GM18508 (cell line): ENCODE measurements at regions not wholly inside any gene's neighbourhood (a gene's known extent, or its start where the extent isn't known, plus 50 kb on each side); places are given as distances from the start of the nearest gene placed in this dataset.
"Not testable (repeated sequence)": the region's sequence is repeated elsewhere in the genome, so short reads cannot be mapped to it uniquely, and the experiment has no call there.

Experiments used
- ATAC-seq: cut with Tn5 transposase; IDR thresholded peaks from one replicate; pipeline ENCODE4 v1.9.1; 2021; ENCODE audit warnings: moderate number of reproducible peaks; ENCODE audit not compliant: insufficient read depth, unreplicated experiment

DNA sequence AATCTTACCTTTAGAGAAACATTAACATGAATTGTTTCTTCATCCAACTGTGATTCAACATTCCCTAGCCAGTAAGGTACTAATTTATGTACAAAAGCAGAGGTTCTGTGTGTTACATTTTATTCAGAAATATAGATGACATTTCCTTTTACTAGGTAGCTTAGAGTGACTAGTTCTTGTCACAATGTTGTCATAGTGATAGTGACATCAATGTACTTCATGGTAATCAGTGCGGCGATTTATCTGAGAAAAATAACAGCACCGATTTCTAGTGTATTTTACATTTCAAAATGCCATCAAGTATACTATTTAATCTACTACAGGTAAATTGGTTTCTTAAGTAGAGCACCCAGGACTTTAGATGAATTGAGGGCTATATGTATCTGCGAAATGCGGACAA lies 72.1 kb upstream of the DGKB start:
- no peak for ATAC-seq

DNA sequence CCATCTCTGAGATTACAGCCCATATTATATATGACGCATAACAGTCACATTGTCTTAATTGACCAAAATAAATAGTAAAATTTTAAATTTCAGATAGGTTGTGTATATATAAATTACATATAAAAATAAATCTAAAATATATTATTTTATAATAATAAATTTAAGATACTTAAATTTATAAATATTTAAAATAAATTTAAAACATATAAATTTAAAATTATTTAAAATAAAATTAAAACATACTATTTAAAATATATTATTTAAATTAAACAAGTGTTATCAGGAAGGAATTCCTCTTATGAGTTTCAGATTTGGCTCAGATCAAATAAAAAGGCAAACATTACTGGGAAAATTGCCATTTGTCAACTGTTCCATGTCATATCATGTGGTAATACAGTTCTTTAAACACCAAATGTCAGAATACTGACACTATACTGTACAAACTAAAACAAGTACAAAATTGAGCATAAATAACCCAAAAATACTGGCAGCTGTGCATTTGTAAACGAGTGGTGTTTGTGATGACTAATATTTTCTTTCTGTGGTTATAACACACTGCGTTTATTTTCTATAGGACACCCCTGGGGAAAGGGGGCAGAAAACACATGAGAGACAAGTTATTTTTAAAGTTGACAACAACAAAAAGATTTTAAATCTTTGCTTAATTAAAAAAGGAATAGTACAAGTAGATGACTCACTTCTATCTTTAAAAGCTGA lies 71.3 kb upstream of the DGKB start:
- no peak for ATAC-seq

DNA sequence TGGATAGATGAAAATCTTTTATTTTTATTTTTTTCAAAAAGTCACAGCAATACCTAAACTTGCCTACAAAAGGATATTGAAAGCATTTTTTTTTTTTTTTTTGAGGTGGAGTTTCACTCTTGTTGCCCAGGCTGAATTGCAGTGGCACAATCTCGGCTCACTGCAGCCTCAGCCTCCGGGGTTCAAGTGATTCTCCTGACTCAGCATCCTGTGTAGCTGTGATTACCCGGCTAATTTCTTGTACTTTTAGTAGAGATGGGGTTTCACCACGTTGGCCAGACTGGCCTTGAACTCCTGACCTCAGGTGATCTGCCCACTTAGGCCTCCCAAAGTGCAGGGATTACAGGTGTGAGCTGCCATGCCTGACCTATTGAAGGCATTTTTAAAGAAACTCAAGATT lies 69.1 kb upstream of the DGKB start:
- not testable (repeated sequence) for ATAC-seq

DNA sequence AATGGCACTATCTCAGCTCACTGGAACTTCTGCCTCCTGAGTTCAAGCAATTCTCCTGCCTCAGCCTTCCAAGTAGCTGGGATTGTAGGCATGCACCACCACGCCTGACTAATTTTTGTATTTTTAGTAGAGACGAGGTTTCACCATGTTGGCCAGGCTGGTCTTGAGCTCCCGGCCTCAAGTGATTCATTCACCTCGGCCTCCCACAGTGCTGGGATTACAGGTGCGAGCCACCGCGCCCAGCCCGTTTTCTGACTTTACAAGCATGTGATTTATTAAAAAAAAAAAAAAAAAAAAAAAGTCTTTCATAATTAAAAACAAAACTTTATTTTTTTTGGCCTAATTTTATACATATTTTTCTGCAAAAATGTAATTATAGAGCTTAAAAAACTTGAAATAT lies 64.8 kb upstream of the DGKB start:
- not testable (repeated sequence) for ATAC-seq

DNA sequence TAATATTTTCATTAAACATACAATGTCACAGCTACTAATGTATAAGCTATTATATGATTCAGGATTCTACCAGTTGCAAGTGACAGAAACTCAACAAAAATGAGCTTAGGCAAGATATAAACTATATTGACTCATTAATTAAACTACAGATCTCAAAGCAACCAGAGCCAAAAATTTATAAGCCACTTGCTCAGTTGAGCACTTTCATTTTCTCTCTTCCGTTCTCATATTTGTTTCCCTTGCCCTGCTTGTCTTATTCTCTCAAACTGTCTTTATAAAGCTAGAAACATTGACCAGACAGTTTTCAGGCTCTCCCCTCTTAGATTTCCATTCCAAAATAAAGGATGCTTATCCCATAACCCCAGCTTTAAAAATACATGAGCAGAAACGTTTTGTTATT lies 60.2 kb upstream of the DGKB start:
- ATAC-seq: no peak

DNA sequence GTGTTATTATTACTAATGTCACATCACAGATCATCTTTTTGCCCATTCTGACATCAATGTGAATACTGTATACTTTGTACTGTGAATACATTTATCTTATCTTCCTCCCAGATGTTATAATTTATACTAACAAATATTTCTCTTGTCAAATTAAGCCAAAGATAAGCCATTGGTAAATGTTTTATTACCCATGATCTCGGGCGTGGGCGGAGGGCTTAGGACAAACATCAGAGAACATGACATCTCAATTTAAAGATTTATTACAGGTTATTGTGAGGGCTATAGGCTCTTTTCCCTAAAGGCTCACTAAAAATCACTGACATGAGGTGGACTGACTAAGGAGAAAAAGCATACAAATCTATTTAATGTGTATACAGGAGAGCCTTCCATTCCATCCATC lies 58.2 kb upstream of the DGKB start:
- no peak for ATAC-seq

DNA sequence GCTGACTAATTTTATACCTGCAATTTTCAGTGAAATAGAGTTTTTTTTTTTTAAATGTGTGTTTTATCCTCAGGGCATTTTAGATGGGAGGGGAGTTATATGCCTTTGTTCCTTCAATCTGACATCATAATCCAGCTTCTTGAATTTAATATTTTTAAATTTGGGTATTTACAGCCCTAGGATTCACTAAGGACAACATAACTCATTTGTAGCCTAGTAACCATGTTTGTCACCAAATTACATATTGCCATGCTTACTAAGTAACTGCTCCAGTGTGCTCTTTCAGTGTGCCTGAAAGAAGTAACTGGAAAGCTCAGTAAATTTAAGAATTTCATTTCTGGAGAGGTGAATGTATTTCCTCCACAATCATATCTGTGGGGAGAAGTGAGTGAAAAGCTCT lies 56.8 kb upstream of the DGKB start:
- ATAC-seq: no peak

DNA sequence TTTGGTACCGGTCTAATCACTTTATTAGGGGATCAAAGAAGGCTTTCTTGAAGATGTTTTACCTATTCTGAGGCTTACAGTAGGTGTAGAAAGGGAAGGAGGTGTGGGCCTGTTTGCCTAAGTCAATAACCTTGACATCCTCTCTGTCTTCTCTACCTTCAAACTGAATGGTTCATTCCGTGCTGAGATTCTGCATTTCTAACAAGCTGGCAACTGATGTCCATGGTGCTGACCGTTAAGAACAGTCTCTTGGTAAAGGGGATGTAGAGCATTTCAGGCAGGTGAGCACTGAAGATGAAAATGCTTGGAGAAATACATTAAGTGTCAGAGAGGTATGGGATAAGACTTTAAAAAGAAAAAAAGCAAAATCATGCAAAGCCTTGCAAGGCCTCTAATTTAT lies 51.5 kb upstream of the DGKB start:
- ATAC-seq: no peak
